ENCODE measurements at regions not wholly inside any gene's neighbourhood (a gene's known extent, or its start where the extent isn't known, plus 50 kb on each side); places are given as distances from the start of the nearest gene placed in this dataset.

DNA sequence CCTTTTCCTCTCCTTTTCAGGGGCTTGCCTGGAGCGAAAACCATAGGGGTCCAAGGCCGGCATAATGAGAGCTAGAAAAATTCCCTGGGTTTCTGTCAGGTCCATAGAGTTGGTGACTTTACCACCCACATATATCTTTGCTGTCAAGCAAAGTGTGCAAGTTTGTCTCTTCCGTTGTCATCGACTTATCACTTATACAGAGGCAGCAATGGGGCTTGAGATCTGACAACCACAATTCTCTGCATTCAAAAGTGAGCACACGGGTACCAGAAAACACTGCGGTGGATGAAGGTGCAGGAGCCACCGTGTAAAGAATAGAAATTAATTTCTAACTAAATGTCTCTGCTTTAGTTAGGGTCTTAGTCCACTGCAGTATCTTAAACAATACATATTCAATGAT is 162.3 kb downstream of the DAD1 start:
- Histone ChIP-seq H3K4me3 (no peak overlapping the region), H3K36me3 (replicated peaks in 1 of 2) (no peaks in the 10 kb centered on the region), H3K27me3 (no peaks in the 10 kb centered on the region), H3K9me3 (replicated peaks in 1 of 3) (no peaks in the 10 kb centered on the region), H3K27ac (no peak overlapping the region), H3K4me1 (replicated peaks in 1 of 2) (peaks cover 0 to 26% of the 10 kb centered on the region in 2 donors)
- intact Hi-C loops (cut with DNase I): no loop called here
- DNase-seq: no peak
- 79 to 95% (median 83%) methylated on average over 7 of the region's 7 CpGs for WGBS, 4 donors
- no peak for TF ChIP-seq POLR2A (IDR thresholded peaks at IDR 0.05)
- TF ChIP-seq, protein P1, sequence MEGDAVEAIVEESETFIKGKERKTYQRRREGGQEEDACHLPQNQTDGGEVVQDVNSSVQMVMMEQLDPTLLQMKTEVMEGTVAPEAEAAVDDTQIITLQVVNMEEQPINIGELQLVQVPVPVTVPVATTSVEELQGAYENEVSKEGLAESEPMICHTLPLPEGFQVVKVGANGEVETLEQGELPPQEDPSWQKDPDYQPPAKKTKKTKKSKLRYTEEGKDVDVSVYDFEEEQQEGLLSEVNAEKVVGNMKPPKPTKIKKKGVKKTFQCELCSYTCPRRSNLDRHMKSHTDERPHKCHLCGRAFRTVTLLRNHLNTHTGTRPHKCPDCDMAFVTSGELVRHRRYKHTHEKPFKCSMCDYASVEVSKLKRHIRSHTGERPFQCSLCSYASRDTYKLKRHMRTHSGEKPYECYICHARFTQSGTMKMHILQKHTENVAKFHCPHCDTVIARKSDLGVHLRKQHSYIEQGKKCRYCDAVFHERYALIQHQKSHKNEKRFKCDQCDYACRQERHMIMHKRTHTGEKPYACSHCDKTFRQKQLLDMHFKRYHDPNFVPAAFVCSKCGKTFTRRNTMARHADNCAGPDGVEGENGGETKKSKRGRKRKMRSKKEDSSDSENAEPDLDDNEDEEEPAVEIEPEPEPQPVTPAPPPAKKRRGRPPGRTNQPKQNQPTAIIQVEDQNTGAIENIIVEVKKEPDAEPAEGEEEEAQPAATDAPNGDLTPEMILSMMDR (IDR thresholded peaks at IDR 0.05): no peak

DNA sequence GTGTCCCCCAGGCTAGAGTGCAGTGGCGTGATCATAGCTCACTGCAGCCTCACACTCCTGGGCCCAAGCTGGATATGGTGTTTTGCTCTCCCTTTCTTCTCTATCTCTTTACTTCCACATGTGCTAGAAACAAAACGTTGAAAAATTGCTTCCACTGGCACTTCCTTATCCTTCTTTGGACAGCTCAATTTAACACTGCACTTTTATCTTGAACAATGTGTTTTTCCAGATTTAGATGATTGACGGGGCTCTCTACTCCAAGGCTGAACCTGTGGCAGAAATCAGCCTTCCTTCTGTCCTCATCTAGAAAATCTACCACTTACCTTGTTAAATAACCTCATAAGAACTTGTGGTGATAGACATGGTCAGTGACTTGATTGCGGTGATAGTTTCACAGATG is 165.1 kb downstream of the DAD1 start:
- no peaks in the 10 kb centered on the region for H3K9me3 ChIP-seq (replicated peaks in 1 of 3)
- no peak overlapping the region for H3K4me3 ChIP-seq
- H3K27ac ChIP-seq: no peak overlapping the region
- H3K4me1 ChIP-seq (replicated peaks in 1 of 2): peaks cover 0 to 18% of the 10 kb centered on the region in 2 donors
- DNase-seq: no peak
- TF ChIP-seq, protein P1 (IDR thresholded peaks at IDR 0.05): no peak
- TF ChIP-seq POLR2A (IDR thresholded peaks at IDR 0.05): no peak
- WGBS, 4 donors: 66 to 71% (median 66%) methylated on average over 4 of the region's 4 CpGs
- H3K27me3 ChIP-seq: no peaks in the 10 kb centered on the region
- no peaks in the 10 kb centered on the region for H3K36me3 ChIP-seq (replicated peaks in 1 of 2)
- intact Hi-C loops (cut with DNase I): no loop called here

DNA sequence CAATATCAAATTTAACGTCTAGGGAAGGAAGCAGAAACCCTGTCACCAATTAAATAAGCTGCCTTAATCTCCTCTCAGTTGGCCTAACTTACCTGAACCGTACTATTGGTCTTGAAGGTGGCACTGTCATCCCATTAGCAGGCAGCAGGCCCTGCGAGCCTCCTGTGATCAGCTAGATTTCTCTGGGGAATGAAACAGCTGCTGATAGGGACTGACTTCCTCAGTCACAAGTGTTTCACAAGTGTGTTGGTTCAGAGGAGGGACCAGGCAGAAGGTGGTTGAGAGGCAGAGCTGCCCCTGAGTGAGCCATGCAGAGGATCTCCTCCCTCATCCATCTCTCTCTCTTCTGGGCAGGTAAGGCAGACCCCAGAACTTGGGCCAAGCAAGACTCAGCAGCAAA is 166.8 kb downstream of the DAD1 start:
- peaks cover 0 to 1% of the 10 kb centered on the region in 2 donors for H3K4me1 ChIP-seq (replicated peaks in 1 of 2)
- no peak for TF ChIP-seq POLR2A (IDR thresholded peaks at IDR 0.05)
- TF ChIP-seq, protein P1 (IDR thresholded peaks at IDR 0.05): no peak
- H3K27ac ChIP-seq: no peak overlapping the region
- no peak for DNase-seq
- no peaks in the 10 kb centered on the region for H3K27me3 ChIP-seq
- WGBS, 4 donors: 75 to 84% (median 79%) methylated on average over 3 of the region's 3 CpGs
- H3K4me3 ChIP-seq: no peak overlapping the region
- intact Hi-C loops (cut with DNase I): no loop called here
- H3K36me3 ChIP-seq (replicated peaks in 1 of 2): no peaks in the 10 kb centered on the region
- H3K9me3 ChIP-seq (replicated peaks in 1 of 3): no peaks in the 10 kb centered on the region

DNA sequence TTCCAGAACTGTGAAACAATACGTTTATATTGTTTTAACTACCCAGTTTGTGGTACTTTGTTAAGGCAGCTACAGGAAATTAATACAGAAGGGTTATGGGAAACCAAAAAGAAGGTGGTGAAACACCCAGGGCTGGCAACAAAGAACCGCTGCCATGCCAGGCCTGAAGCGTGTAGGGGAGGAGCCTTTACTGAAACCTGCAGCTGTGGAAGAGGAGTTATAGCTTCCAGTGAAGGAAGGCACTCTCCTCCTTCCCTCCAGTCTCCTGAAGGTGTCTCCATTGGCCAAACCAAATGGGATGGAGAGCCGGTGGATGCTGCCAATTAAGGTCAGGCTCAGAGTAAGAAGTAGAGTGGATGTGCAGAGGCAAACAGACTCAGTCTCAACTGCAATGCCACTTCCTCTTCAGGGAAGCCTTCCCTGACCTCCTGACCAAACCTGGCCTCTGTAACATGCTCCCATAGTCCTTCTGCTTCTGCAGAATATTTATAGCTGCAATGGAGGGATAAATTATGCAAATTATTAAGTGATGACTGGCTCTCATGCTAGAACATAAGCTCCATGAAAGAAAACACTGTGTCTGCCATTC is 168.3 kb downstream of the DAD1 start:
- Histone ChIP-seq H3K27me3 (no peaks in the 10 kb centered on the region), H3K36me3 (replicated peaks in 1 of 2) (no peaks in the 10 kb centered on the region), H3K27ac (no peak overlapping the region), H3K9me3 (replicated peaks in 1 of 3) (no peaks in the 10 kb centered on the region), H3K4me1 (replicated peaks in 1 of 2) (no peaks in the 10 kb centered on the region), H3K4me3 (no peak overlapping the region)
- DNase-seq: no peak
- TF ChIP-seq POLR2A (IDR thresholded peaks at IDR 0.05): no peak
- TF ChIP-seq, protein P1 (IDR thresholded peaks at IDR 0.05): no peak
- intact Hi-C loops (cut with DNase I): no loop called here
- WGBS, 4 donors: 81 to 93% (median 90%) methylated on average over 4 of the region's 4 CpGs

All from adrenal gland (tissue), 9 donors.